ENCODE measurements at regions not wholly inside any gene's neighbourhood (a gene's known extent, or its start where the extent isn't known, plus 50 kb on each side); places are given as distances from the start of the nearest gene placed in this dataset.
A peak's percentile ranks its signal among the peaks of the same experiment; 100 is the strongest.

DNA sequence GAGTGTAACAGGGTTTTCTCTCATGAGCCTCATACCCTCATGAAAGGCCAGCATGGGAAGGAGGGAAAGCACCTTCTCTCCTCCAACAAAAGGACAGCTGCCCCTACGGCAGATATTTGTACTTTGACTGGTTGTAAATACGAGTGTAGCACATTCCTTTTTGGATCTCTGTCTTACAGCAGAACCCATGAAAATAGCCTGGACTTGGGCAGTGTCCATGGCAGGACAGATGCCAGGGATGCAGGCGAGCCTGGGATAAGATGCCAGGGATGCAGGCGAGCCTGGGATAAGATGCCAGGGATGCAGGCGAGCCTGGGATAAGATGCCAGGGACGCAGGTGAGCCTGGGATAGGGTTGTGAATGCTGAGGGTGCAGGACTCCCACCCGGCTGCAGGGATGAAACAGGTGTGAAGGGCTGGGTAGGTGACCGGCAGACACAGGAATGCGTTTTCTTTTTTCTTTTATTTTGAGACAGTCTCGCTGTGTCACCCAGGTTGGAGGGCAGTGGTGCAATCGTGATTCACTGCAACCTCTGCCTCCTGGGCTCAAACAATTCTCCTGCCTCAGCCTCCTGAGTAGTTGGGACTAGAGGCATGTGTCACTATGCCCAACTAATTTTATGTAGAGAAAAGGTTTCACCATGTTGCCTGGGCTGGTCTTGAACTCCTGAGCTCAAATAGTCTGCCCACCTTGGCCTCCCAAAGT, 120.0 kb downstream of the BEGAIN start:
- DNase-seq (ENCODE audit: low spot score) = no peak

DNA sequence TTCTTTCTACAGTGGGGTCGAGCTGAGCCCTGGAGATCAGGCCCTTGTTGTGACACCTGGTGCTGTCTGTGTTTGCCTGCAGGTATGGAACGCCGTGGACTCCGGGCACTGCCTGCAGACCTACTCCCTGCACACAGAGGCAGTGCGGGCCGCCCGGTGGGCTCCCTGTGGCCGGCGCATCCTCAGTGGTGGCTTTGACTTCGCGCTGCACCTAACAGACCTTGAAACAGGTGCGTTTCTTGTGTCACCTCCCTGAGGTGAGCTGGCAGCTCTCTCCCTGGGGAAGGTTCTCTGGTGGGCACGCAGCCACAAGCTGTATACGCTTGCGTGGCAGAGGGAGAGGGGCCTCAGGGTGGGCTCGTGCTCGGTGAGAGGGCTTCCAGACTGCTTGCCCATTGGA, 119.3 kb downstream of the BEGAIN start:
- DNase-seq (ENCODE audit: low spot score) = no peak

DNA sequence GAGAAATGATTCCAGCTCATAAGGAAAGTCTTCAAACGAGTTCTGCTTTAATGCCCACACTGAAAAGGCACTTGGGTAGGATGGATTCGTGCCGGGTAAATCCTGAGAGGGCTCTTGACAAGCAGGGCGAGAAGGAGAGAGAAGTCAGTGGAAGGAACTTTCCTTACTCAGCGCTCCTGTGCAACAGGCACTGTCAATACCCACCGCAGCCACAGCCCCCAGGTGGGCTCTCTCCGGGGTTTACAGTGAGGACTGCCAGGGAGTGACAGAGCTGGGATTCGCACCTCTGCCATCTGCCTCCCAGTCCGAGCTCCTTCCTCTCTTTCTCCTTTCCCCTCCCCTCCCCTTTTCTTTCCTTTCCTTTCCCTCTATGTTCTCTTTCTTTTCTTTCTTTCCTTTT, 118.7 kb downstream of the BEGAIN start:
- no peak for DNase-seq (ENCODE audit: low spot score)

GRCh38 chr14:100469632-100470522, 117.3 kb downstream of the BEGAIN start:
- DNase-seq (ENCODE audit: low spot score) = no peak

DNA sequence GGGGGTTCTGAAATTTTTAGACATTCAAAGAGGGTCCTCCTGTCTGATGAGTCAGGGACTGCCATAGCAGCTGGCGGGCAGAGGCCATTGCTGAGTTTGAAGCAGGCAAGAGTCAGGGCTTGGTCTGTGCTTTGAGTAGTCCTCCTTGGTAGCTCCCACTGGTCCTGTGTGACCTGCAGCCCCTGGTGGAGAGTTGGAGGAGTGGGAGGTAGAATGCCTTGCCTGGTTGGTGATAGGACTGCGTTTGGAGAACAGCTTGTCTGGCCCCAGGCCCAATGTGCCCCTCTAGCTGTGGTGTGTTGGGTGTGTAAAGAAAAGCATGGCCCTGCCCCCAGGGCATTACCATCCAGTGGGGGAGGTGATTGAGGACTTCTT, 116.7 kb downstream of the BEGAIN start:
- no peak for DNase-seq (ENCODE audit: low spot score)

- DNase-seq (ENCODE audit: low spot score) = no peak
Observed at GRCh38 chr14:100471441-100472093, 115.7 kb downstream of the BEGAIN start.

- no peak for DNase-seq (ENCODE audit: low spot score)
Observed at GRCh38 chr14:100472094-100472455, 115.1 kb downstream of the BEGAIN start.

- DNase-seq (ENCODE audit: low spot score) = no peak
Observed at GRCh38 chr14:100472491-100472890, 114.7 kb downstream of the BEGAIN start.

DNA sequence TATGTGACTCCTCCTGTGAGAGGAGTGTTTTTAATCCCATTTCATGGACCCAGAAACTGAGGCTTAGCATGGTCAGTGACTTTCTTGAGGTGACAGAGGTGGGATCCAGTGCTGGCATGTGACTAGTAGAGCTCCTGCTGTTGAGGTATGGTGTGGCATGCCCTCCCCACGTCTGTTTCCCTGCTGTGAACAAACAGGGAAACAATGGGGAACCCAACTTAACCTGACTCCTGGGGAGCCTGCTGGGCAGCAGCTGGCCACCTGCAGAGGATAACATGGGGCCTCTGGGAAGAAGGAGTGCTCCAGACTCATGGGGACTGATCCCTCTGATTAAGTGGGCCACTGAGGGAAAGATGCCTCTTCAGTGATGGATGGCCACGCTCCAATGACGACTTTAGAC, 114.0 kb downstream of the BEGAIN start:
- DNase-seq (ENCODE audit: low spot score) = no peak

DNA sequence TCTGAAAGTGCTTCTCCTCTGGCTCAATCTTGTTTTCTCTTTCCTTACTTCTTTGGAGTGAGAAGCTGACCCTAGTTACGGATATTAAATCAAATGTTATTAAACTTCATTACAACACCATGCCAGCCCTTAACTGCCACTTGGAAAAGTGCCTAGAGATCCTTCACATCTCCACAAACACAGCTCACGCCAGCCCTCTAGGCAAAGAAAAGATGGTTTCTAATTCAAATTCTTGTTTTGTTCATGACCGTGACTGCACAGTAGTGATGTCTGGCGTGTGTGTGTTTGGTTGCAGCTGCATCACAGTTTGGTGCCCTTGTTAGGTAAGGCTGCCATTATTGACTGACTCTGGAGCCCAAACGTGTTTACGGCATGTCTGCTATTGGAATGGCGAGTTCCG, 113.0 kb downstream of the BEGAIN start:
- no peak for DNase-seq (ENCODE audit: low spot score)

DNA sequence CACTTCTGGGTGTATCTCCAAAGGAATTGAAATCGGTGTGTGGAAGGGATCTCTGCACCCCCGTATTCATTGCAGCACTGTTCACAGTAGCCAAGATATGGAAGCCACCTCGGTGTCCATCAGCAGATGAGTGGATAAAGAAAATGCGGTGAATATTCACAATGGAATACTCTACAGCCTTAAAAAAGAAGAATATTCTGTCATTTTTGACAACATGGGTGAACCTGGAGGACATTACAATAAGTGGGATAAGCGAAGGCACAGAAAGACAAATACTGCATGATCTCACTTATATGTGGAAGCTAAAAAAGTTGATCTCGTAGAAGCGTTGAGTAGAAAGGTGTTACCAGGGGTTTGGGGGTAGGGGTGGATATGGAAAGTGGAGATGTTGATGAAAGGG, 111.9 kb downstream of the BEGAIN start:
- no peak for DNase-seq (ENCODE audit: low spot score)

DNA sequence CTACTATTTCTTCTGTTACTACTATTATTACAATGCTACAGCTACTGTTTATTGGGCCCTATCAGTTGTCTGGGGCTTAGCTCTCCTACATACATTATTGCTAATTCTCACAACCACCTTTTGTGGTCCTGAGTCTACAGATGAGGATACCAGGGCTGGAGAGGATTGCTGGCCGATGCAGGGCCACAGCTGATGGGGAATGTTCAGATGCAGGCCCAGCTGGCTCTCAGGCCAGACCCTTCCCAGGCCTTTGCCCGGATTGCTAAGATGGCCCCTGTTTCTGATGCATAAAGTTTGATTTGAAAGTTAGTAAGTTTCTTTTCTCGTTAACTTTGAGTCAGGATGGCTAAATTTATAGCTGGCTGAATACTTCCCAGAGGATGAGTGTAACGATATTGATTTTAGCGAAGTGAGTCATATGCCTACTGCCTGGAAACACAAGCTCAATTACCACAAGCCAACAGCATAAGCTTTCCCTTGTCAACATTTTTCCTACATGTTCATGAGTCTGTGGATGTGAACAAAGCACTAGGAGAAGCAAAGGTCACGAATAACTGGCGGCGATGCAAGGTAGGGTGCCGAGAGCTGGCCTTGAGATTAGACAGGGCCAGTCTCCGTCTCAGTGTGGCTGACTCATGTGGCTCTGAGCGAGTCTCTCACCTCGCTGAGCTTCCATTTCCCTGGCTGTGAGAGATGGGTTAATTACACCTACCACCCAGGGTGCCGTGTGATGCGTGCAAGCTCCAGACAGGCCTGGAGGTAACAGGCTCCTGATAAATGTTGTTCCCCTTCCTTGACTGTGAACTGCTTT, 111.0 kb downstream of the BEGAIN start:
- DNase-seq (ENCODE audit: low spot score) = peak; percentile 78

DNA sequence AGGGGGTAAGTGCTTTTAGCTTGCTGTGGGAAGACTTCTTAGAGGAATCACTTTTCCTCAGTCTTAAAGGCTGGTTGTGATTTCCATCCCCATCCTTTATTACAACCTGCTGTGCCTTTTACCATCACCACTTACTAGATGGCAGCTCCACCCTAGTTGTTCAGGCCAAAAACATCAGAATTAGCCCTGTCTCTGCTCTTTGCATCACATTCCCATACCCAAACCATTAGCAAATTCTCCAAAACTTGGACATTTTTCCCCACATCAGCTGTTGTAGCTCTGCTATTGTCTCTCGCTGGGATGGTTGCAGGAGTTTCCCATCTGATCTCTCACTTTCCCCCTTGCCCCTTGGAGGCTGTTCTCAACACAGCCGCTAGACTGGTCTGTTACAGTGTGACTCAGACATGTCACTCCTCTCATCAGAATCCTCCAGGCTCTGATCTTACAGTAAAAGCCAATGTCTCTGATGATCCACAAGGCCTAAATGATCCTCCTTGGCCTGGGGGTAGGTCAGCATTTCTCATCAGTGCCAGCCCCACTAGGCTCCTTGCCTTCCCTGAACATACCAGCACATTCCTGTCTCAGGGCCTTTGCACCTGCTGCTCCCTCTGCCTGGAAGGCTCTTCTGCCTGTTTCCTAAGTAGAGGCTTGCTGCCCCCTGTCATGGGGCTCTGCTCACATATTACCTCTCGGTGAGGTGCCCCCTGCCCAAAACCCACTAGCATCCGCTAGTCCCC, 102.5 kb downstream of the BEGAIN start:
- DNase-seq (ENCODE audit: low spot score) = no peak

DNA sequence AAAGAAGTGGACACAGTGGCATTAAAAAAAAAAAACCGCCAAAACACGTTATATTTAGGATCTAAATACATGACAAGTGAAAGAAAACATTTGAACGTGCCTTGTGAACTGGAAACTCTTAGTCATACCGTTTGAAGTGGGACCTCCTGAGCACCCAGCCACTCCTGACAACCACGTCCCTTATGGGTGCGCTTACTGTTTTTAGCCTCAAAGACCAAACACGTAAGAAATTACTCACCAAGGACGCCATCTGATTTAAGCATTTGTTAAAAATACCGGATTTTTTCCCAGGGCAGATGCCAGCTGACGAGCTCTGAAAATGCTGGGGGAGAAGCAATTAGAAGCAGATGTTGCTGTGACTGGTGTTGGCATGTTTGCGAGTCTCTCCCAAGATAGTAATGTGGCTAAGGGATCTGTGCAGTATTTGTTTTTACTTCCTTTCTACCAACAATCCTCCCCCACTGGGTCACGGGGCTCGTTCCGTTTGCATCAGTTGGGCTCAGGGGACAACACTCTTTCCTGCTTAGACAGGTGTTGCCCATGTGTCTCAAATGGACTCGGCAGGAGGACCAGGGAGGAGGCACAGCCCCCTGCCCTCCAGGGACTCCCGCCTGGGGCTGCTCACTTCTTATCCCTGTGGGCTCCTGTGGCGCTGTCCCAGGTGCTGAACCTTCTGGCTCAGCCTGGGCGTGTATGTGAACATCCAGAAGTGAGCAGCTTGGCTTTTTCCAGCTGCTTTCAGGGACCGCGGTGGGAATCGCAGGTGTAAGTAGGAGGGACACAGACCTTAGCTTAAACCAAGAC, 101.0 kb downstream of the BEGAIN start:
- peak; percentile 57 for DNase-seq (ENCODE audit: low spot score)

Data from SW480 (cell line).